GM12874 (cell line): ENCODE measurements at regions not wholly inside any gene's neighbourhood (a gene's known extent, or its start where the extent isn't known, plus 50 kb on each side); places are given as distances from the start of the nearest gene placed in this dataset.

Source experiments
- CTCF ChIP-seq: IDR thresholded peaks from 2 replicates; pipeline ENCODE4 v1.5.1; 2011; ENCODE audit warnings: low read depth, mild to moderate bottlenecking, control low read depth, low read length, moderate library complexity; ENCODE audit not compliant: insufficient read depth

DNA sequence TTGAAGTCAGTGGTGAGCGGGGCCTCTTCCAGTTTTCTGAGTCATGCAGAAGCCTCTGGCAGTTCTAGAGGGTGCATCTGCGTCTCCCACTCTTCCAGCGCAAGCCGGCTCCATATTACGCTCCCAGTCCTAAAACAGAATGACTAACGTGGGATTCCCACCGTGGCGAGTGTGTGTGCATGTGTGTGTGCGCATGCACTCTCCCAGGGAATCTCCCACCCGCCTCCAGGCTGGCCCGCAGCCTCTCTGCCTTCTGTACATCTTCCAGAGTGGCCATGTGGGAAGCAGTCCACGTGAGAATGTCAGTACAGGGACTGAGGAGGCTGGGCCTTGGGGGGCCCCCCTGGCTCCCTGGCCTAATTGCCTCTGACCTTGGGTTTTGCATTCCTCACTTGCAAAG lies 87.7 kb downstream of the LSM3 start:
- TF ChIP-seq CTCF: no peak

GRCh38 chr3:14267976-14268375 lies 89.4 kb downstream of the LSM3 start:
- no peak for TF ChIP-seq CTCF

DNA sequence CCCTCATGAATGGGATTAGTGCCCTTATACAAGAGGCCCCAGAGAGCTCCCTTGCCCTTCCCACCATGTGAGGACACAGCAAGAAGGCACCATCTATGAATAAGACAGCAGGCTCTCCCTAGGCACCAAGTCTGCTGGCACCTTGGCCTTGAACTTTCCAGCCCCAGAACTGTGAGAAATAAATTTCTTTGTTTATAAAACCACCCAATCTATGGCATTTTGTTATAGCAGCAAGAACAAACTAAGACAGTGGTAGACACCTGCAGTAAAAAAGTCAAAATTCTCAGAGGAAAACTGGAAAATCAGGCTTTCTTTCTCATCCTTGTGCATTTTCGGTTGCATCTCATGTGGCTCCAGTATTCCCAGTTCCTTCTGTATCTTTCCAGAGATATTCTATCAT lies 90.3 kb downstream of the LSM3 start:
- no peak for TF ChIP-seq CTCF

DNA sequence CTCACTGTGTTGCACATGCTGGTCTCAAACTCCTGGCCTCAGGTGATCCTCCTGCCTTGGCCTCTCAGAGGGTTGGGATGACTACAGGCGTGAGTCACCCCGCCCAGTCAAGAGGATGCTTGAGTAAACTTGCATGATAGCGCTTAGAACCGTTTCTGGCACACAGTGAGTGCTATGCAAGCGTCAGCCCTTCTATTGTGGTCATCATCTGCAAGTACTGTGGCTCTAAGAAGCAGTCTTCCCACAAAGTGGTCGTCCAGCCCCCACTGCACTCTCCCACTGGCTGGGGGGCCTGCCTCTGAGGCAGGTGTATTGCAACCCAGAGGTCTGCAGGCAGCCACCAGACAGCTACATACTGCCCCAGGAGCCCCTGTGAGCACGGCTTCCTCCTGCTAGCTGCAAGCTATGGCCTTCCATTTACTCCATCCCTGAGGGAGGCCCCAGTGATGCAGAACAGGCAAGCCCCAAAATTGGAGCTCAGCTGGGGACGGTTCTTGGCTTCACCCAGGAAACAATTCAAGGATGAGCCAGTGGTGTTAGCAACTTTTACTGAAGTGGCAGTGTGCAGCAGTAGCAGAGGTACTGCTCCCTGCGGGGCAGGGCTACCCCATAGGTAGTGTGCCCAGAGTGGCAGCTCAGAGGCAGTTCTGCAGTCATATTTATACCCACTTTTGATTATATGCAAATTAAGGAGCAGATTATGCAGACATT lies 95.4 kb downstream of the LSM3 start:
- no peak for TF ChIP-seq CTCF

- no peak for TF ChIP-seq CTCF
Observed at GRCh38 chr3:14274612-14274936, 96.0 kb downstream of the LSM3 start.

GRCh38 chr3:14274999-14275961 lies 96.7 kb downstream of the LSM3 start:
- TF ChIP-seq CTCF: peak; percentile 50
